Mononuclear cell (primary cell): ENCODE measurements at regions not wholly inside any gene's neighbourhood (a gene's known extent, or its start where the extent isn't known, plus 50 kb on each side); places are given as distances from the start of the nearest gene placed in this dataset.
"Not testable (repeated sequence)": the region's sequence is repeated elsewhere in the genome, so short reads cannot be mapped to it uniquely, and the experiment has no call there.

Experiments
- H3K27me3 ChIP-seq: 2 replicates; pipeline ENCODE4 v1.6.0; 2011; ENCODE audit warnings: low read length, control low read depth; ENCODE audit not compliant: insufficient read depth
- H3K4me1 ChIP-seq: 2 replicates; pipeline ENCODE4 v1.5.1; 2011; ENCODE audit warnings: mild to moderate bottlenecking, low read length, control low read depth; ENCODE audit not compliant: insufficient read depth
- H3K4me3 ChIP-seq: 2 replicates; pipeline ENCODE4 v1.5.1; 2011; ENCODE audit warnings: mild to moderate bottlenecking, low read length, moderate library complexity
- H3K9me3 ChIP-seq: 2 replicates; pipeline ENCODE4 v1.5.1; 2011; ENCODE audit warnings: low read depth, mild to moderate bottlenecking, control low read depth, low read length

DNA sequence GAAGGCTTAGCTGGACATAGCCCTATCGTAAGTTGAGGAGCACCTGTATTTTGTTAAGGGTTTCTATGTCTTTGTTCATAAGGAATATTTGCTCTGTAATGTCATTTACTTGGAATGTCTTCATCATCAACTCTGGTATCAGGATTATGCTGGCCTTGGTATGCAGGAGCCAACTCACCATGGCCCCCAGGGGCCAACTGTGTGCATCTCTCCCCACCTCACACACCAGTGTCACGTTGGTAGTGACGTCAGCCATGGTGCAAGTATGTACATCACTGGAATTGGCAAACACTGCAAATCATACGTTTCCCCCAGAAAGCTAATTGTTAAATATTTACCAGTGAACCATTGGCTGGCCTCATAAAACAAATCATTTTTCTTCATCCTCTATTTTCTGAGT is 70.8 kb downstream of the YTHDF1 start:
- Histone ChIP-seq H3K27me3 (peaks cover 16% of the 10 kb centered on the region), H3K4me3 (no peak overlapping the region), H3K4me1 (no peaks in the 10 kb centered on the region), H3K9me3 (peaks cover 11% of the 10 kb centered on the region)

DNA sequence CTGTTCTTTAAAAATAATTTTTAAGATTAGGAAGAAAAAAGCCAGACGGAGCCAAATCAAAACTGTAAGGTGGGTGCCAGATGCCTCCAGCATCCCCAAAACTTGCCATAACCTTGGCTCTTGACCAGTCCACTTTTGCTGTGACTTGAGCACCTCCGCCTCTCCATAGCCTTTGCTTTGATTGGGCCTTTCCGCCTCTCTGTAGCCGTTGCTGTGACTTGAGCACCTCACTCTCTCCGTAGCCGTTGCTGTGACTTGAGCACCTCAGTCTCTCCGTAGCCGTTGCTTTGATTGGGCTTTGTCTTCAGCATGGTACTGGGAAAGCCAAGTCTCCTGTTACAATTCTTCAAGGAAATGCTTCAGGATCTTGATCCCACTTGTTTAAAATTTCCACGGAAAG is 73.0 kb downstream of the YTHDF1 start:
- H3K4me1 ChIP-seq: no peaks in the 10 kb centered on the region
- peaks cover 8% of the 10 kb centered on the region for H3K9me3 ChIP-seq
- peaks cover 16% of the 10 kb centered on the region for H3K27me3 ChIP-seq
- no peak overlapping the region for H3K4me3 ChIP-seq

DNA sequence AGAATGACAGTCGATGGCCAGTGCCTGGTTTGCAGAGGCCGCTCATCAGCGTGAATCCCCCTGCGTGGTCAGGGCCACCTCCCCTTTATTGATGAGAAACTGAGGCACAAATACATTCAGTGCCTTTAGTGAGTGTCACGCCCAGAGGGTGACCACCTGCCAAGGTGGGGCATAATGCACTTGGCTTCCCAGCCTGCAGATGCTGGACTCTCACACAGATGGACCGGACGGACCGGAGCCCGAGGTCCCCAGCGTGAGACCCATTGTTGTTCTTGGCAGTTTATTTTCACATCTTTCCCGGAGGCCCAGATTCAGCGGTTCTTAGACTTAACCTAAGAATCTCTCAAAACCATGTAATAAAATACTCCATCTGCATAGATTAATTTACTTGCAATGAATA is 74.4 kb downstream of the YTHDF1 start:
- no peak overlapping the region for H3K4me3 ChIP-seq

DNA sequence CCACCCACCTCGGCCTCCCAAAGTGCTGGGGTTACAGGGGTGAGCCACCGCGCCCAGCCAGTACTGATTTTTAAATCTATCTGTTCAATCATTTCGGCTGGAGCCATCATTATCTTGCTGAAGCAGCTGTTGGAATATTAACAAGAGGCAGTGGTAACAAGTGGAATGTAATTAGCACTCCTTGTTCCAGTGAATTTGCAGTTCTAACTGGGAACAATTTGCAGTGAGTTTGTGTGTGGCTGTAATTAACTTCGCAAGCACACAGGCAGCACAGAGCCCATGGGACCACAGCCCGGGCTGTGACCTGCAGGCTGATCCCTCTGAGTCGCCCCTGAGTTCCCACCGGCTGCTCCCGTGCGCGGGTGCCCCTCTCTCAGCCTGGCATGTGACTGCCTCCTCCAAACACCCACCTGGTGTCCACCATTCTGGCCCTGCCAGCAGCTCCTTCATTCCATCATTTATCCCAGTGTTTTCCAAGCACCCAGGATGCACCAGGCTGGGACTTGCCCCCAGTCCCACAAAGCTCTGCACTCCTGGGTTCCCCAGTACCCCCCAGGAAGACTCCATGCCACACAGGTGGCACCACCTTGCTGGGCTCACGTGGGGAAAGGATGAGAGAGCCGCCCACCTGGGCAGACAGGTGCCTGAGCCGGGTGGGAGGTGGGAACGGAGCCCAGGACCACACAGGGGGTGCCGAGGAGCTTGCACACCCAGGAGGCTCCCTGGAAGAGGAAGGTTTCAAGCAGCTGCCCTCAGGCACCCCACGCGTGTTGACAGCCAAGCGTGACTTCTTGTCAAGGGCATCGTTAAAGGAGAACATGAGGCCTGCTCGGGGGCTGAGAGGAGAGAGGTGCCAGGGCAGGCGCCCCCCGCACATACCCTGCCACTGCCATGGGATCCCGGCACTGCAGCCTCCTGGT is 75.2 kb downstream of the YTHDF1 start:
- Histone ChIP-seq H3K4me3 (no peak overlapping the region), H3K4me1 (no peaks in the 10 kb centered on the region)

More for the DNA sequence above, 74.4 kb downstream of the YTHDF1 start:
- H3K4me1 ChIP-seq: no peaks in the 10 kb centered on the region
- H3K27me3 ChIP-seq: peaks cover 9% of the 10 kb centered on the region
- no peaks in the 10 kb centered on the region for H3K9me3 ChIP-seq

DNA sequence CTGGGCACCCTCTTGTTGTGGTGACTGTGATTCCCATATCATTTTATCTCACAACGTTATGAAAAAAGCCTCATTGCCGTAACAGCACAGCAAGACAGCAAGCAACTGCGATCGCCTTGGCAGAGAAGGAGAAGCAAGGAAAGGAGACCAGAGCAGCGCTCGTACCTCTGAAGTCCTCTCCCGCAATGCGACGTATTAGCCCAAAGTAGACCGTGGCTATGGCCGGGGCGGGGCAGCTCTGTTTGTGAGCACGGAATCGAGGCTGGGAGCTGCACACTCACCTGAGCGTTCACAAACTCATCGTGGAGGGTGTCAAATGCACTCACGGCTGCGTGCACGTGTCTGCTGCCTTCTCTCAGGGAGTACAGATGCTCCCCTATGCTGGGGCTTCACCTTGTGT is 76.1 kb downstream of the YTHDF1 start:
- peaks cover 1% of the 10 kb centered on the region for H3K27me3 ChIP-seq
- H3K9me3 ChIP-seq: no peaks in the 10 kb centered on the region
- no peak overlapping the region for H3K4me3 ChIP-seq
- H3K4me1 ChIP-seq: no peaks in the 10 kb centered on the region

More for the DNA sequence above, 75.2 kb downstream of the YTHDF1 start:
- peaks cover 6% of the 10 kb centered on the region for H3K27me3 ChIP-seq
- H3K9me3 ChIP-seq: no peaks in the 10 kb centered on the region

DNA sequence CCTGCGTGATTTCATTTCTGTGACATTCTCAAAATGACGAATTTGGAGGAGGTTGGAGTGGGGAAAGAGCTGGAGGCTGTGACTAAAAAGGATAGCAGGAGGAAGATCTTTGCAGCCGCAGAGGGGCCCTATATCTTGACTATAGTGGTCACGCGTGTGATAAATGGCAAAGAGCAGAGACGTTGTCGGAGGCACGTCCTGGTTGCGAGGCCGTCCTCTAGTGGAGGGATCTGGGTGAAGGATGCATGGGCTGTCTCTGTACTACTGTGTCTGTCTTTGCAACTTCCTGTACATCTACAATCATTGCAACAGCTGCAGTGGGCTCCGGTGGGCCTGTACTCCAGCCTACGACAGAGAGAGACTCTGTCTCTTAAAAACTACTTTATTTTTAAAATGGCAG is 76.6 kb downstream of the YTHDF1 start:
- Histone ChIP-seq H3K4me3 (no peak overlapping the region), H3K27me3 (no peaks in the 10 kb centered on the region), H3K4me1 (no peaks in the 10 kb centered on the region), H3K9me3 (no peaks in the 10 kb centered on the region)

DNA sequence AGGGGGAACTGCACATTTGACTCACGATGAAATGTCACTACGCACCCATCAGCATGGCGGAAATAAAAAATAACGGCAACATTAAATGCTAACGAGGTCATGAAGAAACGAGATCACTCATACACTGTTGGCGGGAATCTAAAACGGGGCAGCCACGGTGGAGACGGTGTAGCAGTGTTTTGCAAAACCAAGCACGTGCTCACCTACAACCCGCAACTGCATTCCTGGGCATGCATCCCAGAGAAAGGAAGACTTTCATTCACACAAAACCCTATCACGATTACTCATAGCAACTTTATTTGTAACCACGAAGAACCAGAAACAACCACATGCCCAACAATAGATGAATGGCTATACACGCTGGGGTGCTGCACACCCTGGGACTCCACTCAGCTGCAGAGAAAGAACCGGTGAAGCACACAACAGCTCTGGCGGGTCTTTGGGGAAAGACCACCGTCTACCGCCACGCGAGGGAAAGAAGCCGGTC is 77.0 kb downstream of the YTHDF1 start:
- Histone ChIP-seq H3K4me1 (no peaks in the 10 kb centered on the region), H3K27me3 (no peaks in the 10 kb centered on the region), H3K9me3 (no peaks in the 10 kb centered on the region), H3K4me3 (no peak overlapping the region)

DNA sequence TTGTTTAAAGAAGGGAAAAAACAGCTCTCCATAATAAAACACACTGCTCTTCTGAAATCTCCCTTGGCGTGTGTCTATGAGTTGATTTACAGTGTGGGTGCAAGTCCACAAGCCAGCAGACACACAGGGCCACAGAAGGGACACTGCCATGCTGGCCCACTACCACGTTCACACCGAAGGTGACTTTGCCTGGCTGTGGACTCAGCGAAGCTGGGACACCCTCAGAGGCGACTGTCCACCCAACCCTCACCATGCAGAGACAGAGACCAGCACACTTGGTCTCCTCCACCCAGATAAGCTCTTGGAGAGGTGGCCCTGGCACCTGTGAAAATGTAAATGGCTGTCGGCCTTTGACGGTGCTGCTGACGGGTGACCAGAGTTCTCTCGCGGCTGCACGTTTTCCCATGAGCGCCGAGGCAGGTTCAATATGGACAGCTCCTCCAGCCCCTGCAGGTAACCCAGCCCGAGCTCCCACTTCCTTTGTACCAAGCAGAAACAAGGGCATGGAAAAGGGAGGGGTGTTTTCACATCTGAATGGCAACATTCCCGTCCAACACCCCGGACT is 78.0 kb downstream of the YTHDF1 start:
- H3K4me1 ChIP-seq: no peaks in the 10 kb centered on the region
- H3K9me3 ChIP-seq: no peaks in the 10 kb centered on the region
- no peaks in the 10 kb centered on the region for H3K27me3 ChIP-seq
- H3K4me3 ChIP-seq: no peak overlapping the region

DNA sequence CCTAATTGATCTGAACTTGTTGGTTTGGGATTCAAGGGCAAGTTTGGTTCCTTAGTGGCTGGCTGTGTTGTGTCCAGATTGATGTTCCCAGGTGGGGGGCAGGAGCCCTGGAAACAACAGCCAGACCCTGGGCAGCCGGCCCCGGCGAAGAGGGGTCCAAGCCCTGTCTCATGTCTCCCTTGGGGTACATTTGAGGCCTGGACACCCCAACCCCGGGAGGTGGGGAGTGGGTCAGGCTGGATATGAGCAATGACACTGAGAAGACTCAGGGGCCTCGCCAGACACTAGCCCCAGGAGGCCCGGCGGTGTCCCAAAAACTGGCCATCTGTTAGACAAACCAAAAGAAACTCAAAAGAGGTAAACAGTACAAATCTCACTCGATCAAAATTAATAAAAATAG is 79.6 kb downstream of the YTHDF1 start:
- Histone ChIP-seq H3K4me3 (no peak overlapping the region), H3K27me3 (no peaks in the 10 kb centered on the region), H3K4me1 (no peaks in the 10 kb centered on the region), H3K9me3 (no peaks in the 10 kb centered on the region)

DNA sequence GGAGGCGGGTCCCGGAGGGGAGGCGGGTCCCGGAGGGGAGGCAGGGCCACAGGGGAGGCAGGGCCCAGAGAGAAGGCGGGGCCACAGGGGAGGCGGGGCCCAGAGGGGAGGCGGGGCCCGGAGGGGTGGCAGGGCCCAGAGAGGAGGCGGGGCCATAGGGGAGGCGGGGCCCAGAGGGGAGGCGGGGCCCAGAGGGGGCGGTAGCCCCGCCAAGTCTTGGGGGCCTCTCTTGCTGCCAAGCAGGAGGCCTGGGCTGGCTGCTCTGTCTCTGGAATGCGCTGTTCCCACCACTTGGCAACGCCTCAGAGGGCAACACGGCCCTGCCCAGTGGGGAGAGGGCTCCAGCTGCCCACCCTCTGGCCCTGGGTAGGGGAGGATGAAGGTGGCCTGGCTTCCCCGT is 80.5 kb downstream of the YTHDF1 start:
- H3K4me1 ChIP-seq: no peaks in the 10 kb centered on the region
- no peak overlapping the region for H3K4me3 ChIP-seq
- H3K27me3 ChIP-seq: no peaks in the 10 kb centered on the region
- H3K9me3 ChIP-seq: no peaks in the 10 kb centered on the region

DNA sequence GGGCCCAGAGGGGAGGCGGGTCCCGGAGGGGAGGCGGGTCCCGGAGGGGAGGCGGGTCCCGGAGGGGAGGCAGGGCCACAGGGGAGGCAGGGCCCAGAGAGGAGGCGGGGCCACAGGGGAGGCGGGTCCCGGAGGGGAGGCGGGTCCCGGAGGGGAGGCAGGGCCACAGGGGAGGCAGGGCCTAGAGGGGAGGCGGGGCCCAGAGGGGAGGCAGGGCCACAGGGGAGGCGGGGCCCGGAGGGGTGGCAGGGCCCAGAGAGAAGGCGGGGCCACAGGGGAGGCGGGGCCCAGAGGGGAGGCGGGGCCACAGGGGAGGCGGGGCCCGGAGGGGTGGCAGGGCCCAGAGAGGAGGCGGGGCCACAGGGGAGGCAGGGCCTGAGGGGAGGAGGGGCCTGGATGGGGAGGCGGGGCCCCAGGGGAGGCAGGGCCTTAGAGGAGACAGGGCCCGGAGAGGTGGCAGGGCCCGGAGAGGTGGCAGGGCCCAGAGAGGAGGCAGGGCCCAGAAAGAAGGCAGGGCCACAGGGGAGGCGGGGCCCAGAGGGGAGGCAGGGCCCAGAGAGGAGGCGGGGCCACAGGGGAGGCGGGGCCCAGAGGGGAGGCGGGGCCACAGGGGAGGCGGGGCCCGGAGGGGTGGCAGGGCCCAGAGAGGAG is 81.1 kb downstream of the YTHDF1 start:
- H3K9me3 ChIP-seq, H3K4me3 ChIP-seq, H3K4me1 ChIP-seq, H3K27me3 ChIP-seq: not testable (repeated sequence)

DNA sequence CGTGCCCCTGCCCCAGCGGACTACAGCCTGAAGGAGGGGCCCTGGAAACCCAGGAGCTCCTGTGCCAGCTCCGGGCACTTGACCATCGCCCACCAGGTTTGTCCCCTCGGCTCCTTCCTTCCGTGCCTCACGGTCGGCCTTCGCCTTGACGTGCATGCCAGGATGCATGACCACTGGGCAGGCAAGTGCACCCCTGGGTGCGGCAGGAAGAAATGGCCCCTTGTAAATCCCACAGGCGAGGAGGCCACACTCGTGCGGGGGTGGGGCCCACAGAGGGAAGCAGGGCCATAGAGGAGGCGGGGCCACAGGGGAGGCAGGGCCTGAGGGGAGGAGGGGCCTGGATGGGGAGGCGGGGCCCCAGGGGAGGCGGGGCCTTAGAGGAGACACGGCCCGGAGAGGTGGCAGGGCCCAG is 81.7 kb downstream of the YTHDF1 start:
- no peaks in the 10 kb centered on the region for H3K9me3 ChIP-seq
- H3K4me3 ChIP-seq: no peak overlapping the region
- H3K4me1 ChIP-seq: no peaks in the 10 kb centered on the region
- no peaks in the 10 kb centered on the region for H3K27me3 ChIP-seq

DNA sequence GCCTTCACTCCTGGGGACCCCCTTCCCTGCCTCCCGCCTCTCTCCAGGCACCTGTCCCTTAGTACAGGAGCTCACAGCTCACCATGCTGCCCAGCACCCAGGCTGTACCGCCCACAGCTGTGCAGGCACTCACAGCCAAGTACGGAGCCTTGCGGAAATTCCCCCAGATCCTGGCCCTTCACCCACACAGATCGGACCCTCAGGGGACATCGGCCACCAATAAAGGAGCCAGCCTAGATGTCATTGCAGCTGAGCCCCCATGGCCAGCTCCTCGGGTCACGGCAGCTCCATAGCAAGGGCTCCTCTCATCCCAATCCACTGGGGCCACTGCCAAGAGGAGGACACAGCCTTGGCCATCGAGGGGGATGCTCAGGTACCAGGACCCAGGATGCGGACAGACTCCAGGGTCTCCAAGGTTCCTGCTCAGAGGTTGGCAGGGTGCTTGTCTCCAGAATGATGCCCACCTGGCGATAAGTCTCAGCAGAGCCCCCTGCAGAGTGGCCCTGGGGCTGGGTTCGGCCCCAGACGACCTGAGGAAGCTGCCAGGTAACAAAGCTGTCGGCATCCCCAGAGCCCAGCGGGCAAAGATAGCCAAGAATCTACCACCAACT is 82.3 kb downstream of the YTHDF1 start:
- no peaks in the 10 kb centered on the region for H3K4me1 ChIP-seq
- no peaks in the 10 kb centered on the region for H3K27me3 ChIP-seq
- H3K4me3 ChIP-seq: no peak overlapping the region
- no peaks in the 10 kb centered on the region for H3K9me3 ChIP-seq

DNA sequence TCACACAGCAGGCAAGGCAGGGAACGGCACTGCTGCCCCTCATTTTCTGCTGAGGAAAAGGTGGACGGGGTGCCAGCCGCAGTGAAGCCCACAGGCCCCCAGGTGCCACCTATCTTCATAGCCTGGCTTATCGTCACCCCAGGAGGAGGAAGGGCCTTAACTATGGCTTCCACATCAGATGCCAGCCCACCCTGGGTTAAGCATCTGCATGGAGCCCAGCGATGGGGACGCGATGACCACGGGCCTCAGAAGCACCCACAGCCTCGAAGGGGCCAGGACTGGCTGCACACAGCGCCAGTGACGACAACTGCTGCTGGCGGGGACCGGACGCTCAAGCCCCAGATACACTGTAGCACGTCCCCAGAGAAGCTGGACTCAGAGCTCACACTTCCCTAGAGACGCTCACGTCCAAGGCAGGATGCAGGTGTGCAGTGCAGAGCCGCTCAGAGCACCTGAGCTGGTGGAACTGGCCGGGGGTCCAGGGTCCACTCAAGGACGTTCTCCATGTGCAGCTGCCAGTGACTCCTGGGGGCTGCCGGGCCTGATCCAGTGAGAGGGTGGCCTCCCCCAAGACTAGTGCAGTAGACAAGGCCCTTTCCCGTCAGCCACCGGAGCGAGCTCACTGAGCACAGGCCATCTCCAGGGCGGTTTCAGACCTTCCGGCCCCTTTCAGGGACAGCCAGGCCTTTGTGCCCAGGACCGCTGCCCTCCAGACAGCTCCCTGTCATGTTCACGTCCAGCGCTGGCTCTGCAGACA is 83.0 kb downstream of the YTHDF1 start:
- no peaks in the 10 kb centered on the region for H3K9me3 ChIP-seq
- H3K4me3 ChIP-seq: no peak overlapping the region
- H3K27me3 ChIP-seq: no peaks in the 10 kb centered on the region
- H3K4me1 ChIP-seq: no peaks in the 10 kb centered on the region
